Left ventricle myocardium inferior (tissue), 1 donor: ENCODE measurements at regions not wholly inside any gene's neighbourhood (a gene's known extent, or its start where the extent isn't known, plus 50 kb on each side); places are given as distances from the start of the nearest gene placed in this dataset.

Experiments
- DNase-seq: peaks from one replicate; pipeline ENCODE4 v3.0.0-alpha.2; 2020
- H3K27ac ChIP-seq: fragments of 200-600 bp; replicated peaks from 2 replicates; pipeline ENCODE4 v1.8.0; 2021
- H3K27me3 ChIP-seq: fragments of 200-600 bp; 2 replicates; pipeline ENCODE4 v1.8.0; 2021; ENCODE audit warnings: low read depth
- H3K36me3 ChIP-seq: fragments of 200-600 bp; 2 replicates; pipeline ENCODE4 v1.8.0; 2021
- H3K4me1 ChIP-seq: fragments of 200-600 bp; 2 replicates; pipeline ENCODE4 v1.8.0; 2021
- H3K4me3 ChIP-seq: fragments of 200-600 bp; 2 replicates; pipeline ENCODE4 v1.8.0; 2021; ENCODE audit warnings: mild to moderate bottlenecking, moderate library complexity
- H3K9me3 ChIP-seq: fragments of 200-600 bp; replicated peaks from 2 replicates; pipeline ENCODE4 v1.8.0; 2021
- CTCF ChIP-seq: fragments of 200-600 bp; IDR thresholded peaks from 2 replicates; pipeline ENCODE4 v1.8.0; 2021; ENCODE audit warnings: antibody characterized with exemption, mild to moderate bottlenecking, borderline replicate concordance
- intact Hi-C: fragments of 100-400 bp; cut with micrococcal nuclease; formaldehyde crosslinking; loops from one replicate; pipeline ENCODE4 v1.11.0; 2022
- donor health status: DM: no; HTN: yes; CAD: no; lungs with severe emphysema.

DNA sequence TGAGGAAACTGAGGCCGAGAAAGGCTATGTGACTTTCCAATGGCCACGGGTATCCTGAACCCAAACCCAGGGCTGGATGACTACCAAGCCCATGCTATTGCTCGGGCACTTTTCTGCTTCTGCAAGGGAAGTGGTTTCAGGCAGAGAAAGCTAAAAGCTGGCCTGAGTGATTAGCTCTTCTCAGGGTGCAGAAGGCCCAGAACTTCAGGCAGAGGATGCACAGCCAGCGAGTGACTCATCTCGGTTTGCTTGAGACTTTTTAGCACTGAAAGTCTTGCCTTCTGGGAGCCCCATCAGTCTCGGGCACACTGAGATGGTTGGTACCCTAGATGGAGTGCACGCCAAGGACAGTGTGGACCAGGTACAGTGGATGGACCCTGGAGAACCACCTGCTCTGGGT lies 129.5 kb upstream of the SDK2 start:
- no peak overlapping the region for H3K4me3 ChIP-seq
- H3K27ac ChIP-seq: no peak overlapping the region
- no peak for DNase-seq
- peaks cover 6% of the 10 kb centered on the region for H3K9me3 ChIP-seq
- intact Hi-C loops: no loop called here
- H3K27me3 ChIP-seq: no peaks in the 10 kb centered on the region
- TF ChIP-seq CTCF: no peak
- H3K36me3 ChIP-seq: no peaks in the 10 kb centered on the region
- H3K4me1 ChIP-seq: peaks cover 34% of the 10 kb centered on the region

GRCh38 chr17:73774852-73775251 lies 130.6 kb upstream of the SDK2 start:
- Histone ChIP-seq H3K27me3 (no peaks in the 10 kb centered on the region), H3K9me3 (peaks cover 11% of the 10 kb centered on the region), H3K36me3 (no peaks in the 10 kb centered on the region), H3K4me3 (no peak overlapping the region), H3K27ac (no peak overlapping the region), H3K4me1 (peaks cover 26% of the 10 kb centered on the region)
- DNase-seq: no peak
- intact Hi-C loops: no loop called here
- no peak for TF ChIP-seq CTCF

GRCh38 chr17:73776351-73777130 lies 132.3 kb upstream of the SDK2 start:
- Histone ChIP-seq H3K9me3 (peaks cover 11% of the 10 kb centered on the region), H3K4me1 (peaks cover 9% of the 10 kb centered on the region), H3K27me3 (no peaks in the 10 kb centered on the region), H3K27ac (no peak overlapping the region), H3K36me3 (no peaks in the 10 kb centered on the region), H3K4me3 (no peak overlapping the region)
- DNase-seq: no peak
- TF ChIP-seq CTCF: no peak
- intact Hi-C loops: no loop called here

GRCh38 chr17:73777131-73777449 lies 132.8 kb upstream of the SDK2 start:
- Histone ChIP-seq H3K36me3 (no peaks in the 10 kb centered on the region), H3K27ac (no peak overlapping the region), H3K4me3 (no peak overlapping the region), H3K9me3 (peaks cover 11% of the 10 kb centered on the region), H3K27me3 (peaks cover under 1% of the 10 kb centered on the region), H3K4me1 (peaks cover 5% of the 10 kb centered on the region)
- no peak for DNase-seq
- TF ChIP-seq CTCF: no peak
- intact Hi-C loops: no loop called here

DNA sequence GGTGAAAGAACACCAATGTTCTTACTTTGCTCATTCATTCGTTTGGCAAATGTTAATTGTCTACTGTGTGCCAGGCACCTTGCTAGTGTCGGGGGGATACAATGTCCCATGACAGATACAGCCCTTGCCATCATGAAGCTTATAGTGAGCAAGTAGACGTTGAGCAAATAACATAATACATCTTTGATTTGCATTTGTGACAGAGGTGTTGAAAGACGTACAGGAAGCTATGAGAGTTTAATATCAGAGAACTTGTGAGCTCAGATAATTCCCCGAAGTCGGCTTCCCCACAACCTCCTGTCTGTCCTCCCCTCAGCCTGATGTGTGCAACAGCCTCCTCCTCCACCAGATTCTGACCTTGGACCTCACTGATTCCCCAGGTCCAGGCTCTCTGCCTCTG lies 138.0 kb upstream of the SDK2 start:
- DNase-seq: no peak
- peaks cover 5% of the 10 kb centered on the region for H3K9me3 ChIP-seq
- peaks cover 20% of the 10 kb centered on the region for H3K4me1 ChIP-seq
- peaks cover 37% of the 10 kb centered on the region for H3K27me3 ChIP-seq
- TF ChIP-seq CTCF: no peak
- H3K36me3 ChIP-seq: no peaks in the 10 kb centered on the region
- intact Hi-C loops: no loop called here
- H3K27ac ChIP-seq: no peak overlapping the region
- H3K4me3 ChIP-seq: no peak overlapping the region
